Keratinocyte (primary cell): ENCODE measurements at regions not wholly inside any gene's neighbourhood (a gene's known extent, or its start where the extent isn't known, plus 50 kb on each side); places are given as distances from the start of the nearest gene placed in this dataset.

Experiments used
- DNase-seq: peaks from one replicate; pipeline ENCODE4 v3.0.0-alpha.2; 2011; ENCODE audit warnings: low read depth, missing footprints, low spot score
- FAIRE-seq: peaks from 2 replicates; lab custom pipeline; 2011; peaks lifted over from hg19 to GRCh38; lab: Jason Lieb, UNC
- H2AFZ ChIP-seq: 2 replicates; pipeline ENCODE4 v1.6.0; 2012; ENCODE audit warnings: low read length, control low read depth, inconsistent platforms; ENCODE audit not compliant: control insufficient read depth
- H3K27ac ChIP-seq: 2 replicates; pipeline ENCODE4 v1.5.1; 2011; ENCODE audit warnings: low read length; ENCODE audit not compliant: control insufficient read depth, insufficient read depth
- H3K27me3 ChIP-seq: 3 replicates; pipeline ENCODE4 v1.6.0; 2011; ENCODE audit warnings: low read length; ENCODE audit not compliant: control insufficient read depth, insufficient read depth; ENCODE audit errors: extremely low read depth
- H3K36me3 ChIP-seq, 2 experiments: 2 replicates in 1 of 2; 3 replicates in 1 of 2; pipeline ENCODE4 v1.5.1; 2011; ENCODE audit warnings: low read length in 2 of 2, mild to moderate bottlenecking in 1 of 2; ENCODE audit not compliant: control insufficient read depth in 2 of 2, insufficient read depth in 2 of 2; ENCODE audit errors: extremely low read depth in 1 of 2
- H3K4me1 ChIP-seq: 3 replicates; pipeline ENCODE4 v1.5.1; 2011; ENCODE audit warnings: low read length; ENCODE audit not compliant: control insufficient read depth, insufficient read depth; ENCODE audit errors: extremely low read depth
- H3K4me2 ChIP-seq: 3 replicates; pipeline ENCODE4 v1.6.0; 2011; ENCODE audit warnings: low read depth, low read length; ENCODE audit not compliant: control insufficient read depth, insufficient read depth; ENCODE audit errors: extremely low read depth
- H3K4me3 ChIP-seq, 3 experiments: fragments of 200-600 bp in 1 of 3; sonication (generic) in 1 of 3; 2 replicates in 2 of 3; 3 replicates in 1 of 3; pipeline ENCODE4 v1.5.1; 2011 to 2016; ENCODE audit warnings: low read length in 3 of 3, mild to moderate bottlenecking in 3 of 3, control low read depth in 2 of 3, inconsistent platforms in 1 of 3, low read depth in 1 of 3, mixed read lengths in 1 of 3, mixed run types in 1 of 3, moderate library complexity in 1 of 3; ENCODE audit not compliant: control insufficient read depth in 2 of 3, insufficient read depth in 2 of 3; ENCODE audit errors: extremely low read depth in 1 of 3
- H3K79me2 ChIP-seq: 2 replicates; pipeline ENCODE4 v1.6.0; 2012; ENCODE audit warnings: low read length; ENCODE audit not compliant: control insufficient read depth, insufficient read depth
- H3K9ac ChIP-seq: 3 replicates; pipeline ENCODE4 v1.6.0; 2011; ENCODE audit warnings: low read length; ENCODE audit not compliant: control insufficient read depth, insufficient read depth; ENCODE audit errors: extremely low read depth
- H3K9me1 ChIP-seq: 3 replicates; pipeline ENCODE4 v1.6.0; 2011; ENCODE audit warnings: low read length; ENCODE audit not compliant: control insufficient read depth, insufficient read depth; ENCODE audit errors: extremely low read depth
- H3K9me3 ChIP-seq: 2 replicates; pipeline ENCODE4 v1.5.1; 2012; ENCODE audit warnings: low read depth, low read length; ENCODE audit not compliant: control insufficient read depth
- H4K20me1 ChIP-seq: 3 replicates; pipeline ENCODE4 v1.6.0; 2011; ENCODE audit warnings: low read length; ENCODE audit not compliant: control insufficient read depth, insufficient read depth; ENCODE audit errors: extremely low read depth
- CTCF ChIP-seq, 3 experiments: IDR thresholded peaks in 1 of 3; conservative IDR thresholded peaks in 1 of 3; optimal IDR thresholded peaks in 1 of 3; 2 replicates in 2 of 3; 3 replicates in 1 of 3; pipeline versions ENCODE3 to v1.5.1; 2011; ENCODE audit warnings: low read length in 3 of 3, mild to moderate bottlenecking in 3 of 3, moderate library complexity in 2 of 3, control low read depth in 1 of 3, inconsistent platforms in 1 of 3; ENCODE audit not compliant: insufficient read depth in 2 of 3; ENCODE audit errors: extremely low read depth in 1 of 3
- EZH2 ChIP-seq: IDR thresholded peaks from one replicate; pipeline ENCODE4 v1.6.1; 2012; ENCODE audit warnings: inconsistent platforms, mild to moderate bottlenecking, low read length, moderate library complexity
- dilution Hi-C: fragments of 300-500 bp; cut with MboI; formaldehyde crosslinking; loops from one replicate; pipeline ENCODE4 v1.7.0; 2020; ENCODE audit warnings: low sequenced_read_pairs; ENCODE audit not compliant: extremely low pct_ligation_motif_present

GRCh38 chr18:73254564-73254963, 386.8 kb upstream of the NETO1 start:
- no peaks in the 10 kb centered on the region for H4K20me1 ChIP-seq
- no peaks in the 10 kb centered on the region for H3K27me3 ChIP-seq
- no peaks in the 10 kb centered on the region for H3K36me3 ChIP-seq
- H3K4me2 ChIP-seq: no peak overlapping the region
- DNase-seq (no peak), FAIRE-seq (no peak)
- H3K79me2 ChIP-seq: no peaks in the 10 kb centered on the region
- no peaks in the 10 kb centered on the region for H3K9me1 ChIP-seq
- no peak overlapping the region for H3K27ac ChIP-seq
- no peak overlapping the region for H2AFZ ChIP-seq
- H3K4me3 ChIP-seq: no peak overlapping the region
- H3K9ac ChIP-seq: no peak overlapping the region
- H3K9me3 ChIP-seq: no peaks in the 10 kb centered on the region
- TF ChIP-seq CTCF (optimal IDR thresholded peaks at IDR 0.05 in 1 of 3, IDR thresholded peaks at IDR 0.05 in 1 of 3, conservative IDR thresholded peaks at IDR 0.05 in 1 of 3; ENCODE audit: extremely low read depth in 1 of 3, insufficient read depth in 2 of 3, low read length in 3 of 3): no peak
- TF ChIP-seq EZH2: no peak
- H3K4me1 ChIP-seq: no peaks in the 10 kb centered on the region
- dilution Hi-C loops: no loop called here

- no peak for TF ChIP-seq CTCF (optimal IDR thresholded peaks at IDR 0.05 in 1 of 3, IDR thresholded peaks at IDR 0.05 in 1 of 3, conservative IDR thresholded peaks at IDR 0.05 in 1 of 3; ENCODE audit: extremely low read depth in 1 of 3, insufficient read depth in 2 of 3, low read length in 3 of 3)
- TF ChIP-seq EZH2: no peak
- H3K27me3 ChIP-seq: no peaks in the 10 kb centered on the region
- no peak overlapping the region for H3K4me3 ChIP-seq
- H3K9me1 ChIP-seq: no peaks in the 10 kb centered on the region
- H3K36me3 ChIP-seq: no peaks in the 10 kb centered on the region
- no peak overlapping the region for H2AFZ ChIP-seq
- dilution Hi-C loops: no loop called here
- H3K79me2 ChIP-seq: no peaks in the 10 kb centered on the region
- no peaks in the 10 kb centered on the region for H3K9me3 ChIP-seq
- FAIRE-seq (no peak), DNase-seq (no peak)
- no peaks in the 10 kb centered on the region for H4K20me1 ChIP-seq
- H3K27ac ChIP-seq: no peak overlapping the region
- no peak overlapping the region for H3K9ac ChIP-seq
- no peak overlapping the region for H3K4me2 ChIP-seq
- no peaks in the 10 kb centered on the region for H3K4me1 ChIP-seq
These were observed 381.2 kb upstream of the NETO1 start for GRCh38 chr18:73249030-73249429.
